NCI-H526 treated with DMSO at 0.1 percent for 48 hours (cell line): ENCODE measurements at regions not wholly inside any gene's neighbourhood (a gene's known extent, or its start where the extent isn't known, plus 50 kb on each side); places are given as distances from the start of the nearest gene placed in this dataset.

ENCODE experiments used
- DNase-seq: peaks from one replicate; lab custom pipeline; 2025; lab: John Stamatoyannopoulos, UW

GRCh38 chr3:189117087-189117486 lies 54.7 kb upstream of the TPRG1 start:
- no peak for DNase-seq

- no peak for DNase-seq
These were observed 52.9 kb upstream of the TPRG1 start for GRCh38 chr3:189118896-189119295.

GRCh38 chr3:189119950-189120349 lies 51.8 kb upstream of the TPRG1 start:
- no peak for DNase-seq

- no peak for DNase-seq
These were observed 50.7 kb upstream of the TPRG1 start for GRCh38 chr3:189121092-189121491.
